Fibroblast of the aortic adventitia (primary cell): ENCODE measurements at regions not wholly inside any gene's neighbourhood (a gene's known extent, or its start where the extent isn't known, plus 50 kb on each side); places are given as distances from the start of the nearest gene placed in this dataset.

Source experiments
- DNase-seq: peaks from one replicate; pipeline ENCODE4 v3.0.0-alpha.2; 2010; ENCODE audit warnings: low read depth
- H3K4me3 ChIP-seq: 2 replicates; pipeline ENCODE4 v1.5.1; 2011; ENCODE audit warnings: low read depth, mild to moderate bottlenecking, control low read depth, low read length, moderate library complexity
- TF ChIP-seq, protein P1 (sequence below): IDR thresholded peaks from 2 replicates; pipeline ENCODE4 v1.5.1; 2011; ENCODE audit warnings: mild to moderate bottlenecking, low read length, control low read depth, inconsistent platforms; ENCODE audit not compliant: insufficient read depth

DNA sequence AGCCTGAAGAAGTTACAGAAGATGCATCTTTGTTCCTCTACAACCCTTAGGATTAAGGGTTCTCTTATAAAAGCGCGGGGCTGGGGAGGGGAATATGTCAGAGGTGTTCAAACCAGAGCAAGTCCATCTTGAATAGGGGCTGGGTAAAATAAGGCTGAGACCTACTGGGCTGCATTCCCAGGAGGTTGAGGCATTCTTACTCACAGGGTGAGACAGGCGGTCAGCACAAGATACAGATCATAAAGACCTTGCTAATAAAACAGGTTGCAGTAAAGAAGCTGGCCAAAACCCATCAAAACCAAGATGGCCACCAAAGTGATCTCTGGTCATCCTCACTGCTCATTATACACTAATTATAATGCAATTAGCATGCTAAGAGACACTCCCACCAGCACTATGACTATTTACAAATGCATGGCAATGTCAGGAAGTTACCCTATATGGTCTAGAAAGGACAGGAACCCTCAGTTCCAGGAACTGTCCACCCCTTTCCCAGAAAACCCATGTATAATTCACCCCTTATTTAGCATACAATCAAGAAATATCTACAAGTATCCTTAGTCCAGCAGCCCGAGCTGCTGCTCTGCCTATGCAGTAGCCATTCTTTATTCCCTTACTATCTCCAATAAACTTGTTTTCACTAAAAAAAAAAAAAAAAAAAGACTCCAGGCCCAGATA, 108.1 kb upstream of the FOXN3 start:
- no peak overlapping the region for H3K4me3 ChIP-seq
- DNase-seq, result no peak
- TF ChIP-seq, protein P1, sequence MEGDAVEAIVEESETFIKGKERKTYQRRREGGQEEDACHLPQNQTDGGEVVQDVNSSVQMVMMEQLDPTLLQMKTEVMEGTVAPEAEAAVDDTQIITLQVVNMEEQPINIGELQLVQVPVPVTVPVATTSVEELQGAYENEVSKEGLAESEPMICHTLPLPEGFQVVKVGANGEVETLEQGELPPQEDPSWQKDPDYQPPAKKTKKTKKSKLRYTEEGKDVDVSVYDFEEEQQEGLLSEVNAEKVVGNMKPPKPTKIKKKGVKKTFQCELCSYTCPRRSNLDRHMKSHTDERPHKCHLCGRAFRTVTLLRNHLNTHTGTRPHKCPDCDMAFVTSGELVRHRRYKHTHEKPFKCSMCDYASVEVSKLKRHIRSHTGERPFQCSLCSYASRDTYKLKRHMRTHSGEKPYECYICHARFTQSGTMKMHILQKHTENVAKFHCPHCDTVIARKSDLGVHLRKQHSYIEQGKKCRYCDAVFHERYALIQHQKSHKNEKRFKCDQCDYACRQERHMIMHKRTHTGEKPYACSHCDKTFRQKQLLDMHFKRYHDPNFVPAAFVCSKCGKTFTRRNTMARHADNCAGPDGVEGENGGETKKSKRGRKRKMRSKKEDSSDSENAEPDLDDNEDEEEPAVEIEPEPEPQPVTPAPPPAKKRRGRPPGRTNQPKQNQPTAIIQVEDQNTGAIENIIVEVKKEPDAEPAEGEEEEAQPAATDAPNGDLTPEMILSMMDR, result no peak

DNA sequence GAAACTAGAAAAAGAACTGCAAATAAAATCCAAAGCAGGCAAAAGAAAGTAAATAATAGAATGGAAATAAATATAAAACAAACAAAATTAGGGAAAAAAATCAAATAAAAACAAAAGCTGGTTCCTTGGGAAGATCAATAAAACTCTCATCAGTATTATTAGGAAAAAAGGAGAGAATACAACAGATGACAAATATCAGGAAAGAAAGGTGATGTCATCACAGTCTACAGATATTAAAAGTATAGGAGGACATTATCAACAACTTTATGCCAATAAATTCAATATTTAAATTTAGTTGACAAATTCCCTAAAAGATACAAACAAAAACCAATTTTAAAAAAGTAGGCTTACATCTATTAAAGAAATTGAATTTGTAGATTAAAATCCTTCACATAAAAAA, 107.4 kb upstream of the FOXN3 start:
- DNase-seq, result no peak
- TF ChIP-seq, protein P1, result no peak
- H3K4me3 ChIP-seq, result no peak overlapping the region

DNA sequence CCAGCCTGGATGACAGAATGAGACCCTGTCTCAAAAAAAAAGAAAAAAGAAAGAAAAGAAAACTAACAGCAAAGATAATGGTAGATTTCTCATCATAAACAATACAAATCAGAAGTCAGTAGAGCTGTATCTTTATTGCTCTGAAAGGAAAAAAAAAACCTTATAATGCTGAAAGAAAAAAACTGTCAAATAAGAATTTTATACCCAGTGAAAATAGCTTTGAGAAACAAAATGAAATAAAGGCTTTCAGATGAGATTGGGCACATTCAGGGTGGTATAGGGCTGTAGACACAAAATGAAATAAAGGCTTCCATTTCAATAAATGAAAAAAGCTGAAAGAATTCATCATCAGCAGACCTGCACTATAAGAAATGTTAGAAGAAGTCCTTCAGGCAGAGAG, 105.0 kb upstream of the FOXN3 start:
- TF ChIP-seq, protein P1, result no peak
- no peak overlapping the region for H3K4me3 ChIP-seq
- DNase-seq, result no peak

DNA sequence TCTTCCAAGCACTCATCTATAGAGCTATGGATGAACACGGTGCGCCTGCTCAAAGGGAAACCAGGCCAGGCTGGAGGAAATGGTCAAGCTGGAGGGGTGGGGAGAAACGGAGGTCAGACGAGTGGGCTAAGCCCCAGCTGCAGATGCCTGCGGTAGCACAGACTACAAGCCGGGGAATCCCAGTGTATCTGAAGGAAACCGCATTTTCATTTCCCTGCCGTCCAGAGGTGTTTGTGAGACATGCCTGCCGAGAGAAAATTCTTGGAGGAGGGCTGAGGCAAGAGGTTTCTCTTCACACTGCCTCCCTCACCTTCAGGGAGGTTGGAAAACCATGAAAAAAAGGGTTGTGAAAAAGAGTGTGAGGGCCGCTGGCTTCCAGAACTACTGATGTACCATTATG, 102.0 kb upstream of the FOXN3 start:
- H3K4me3 ChIP-seq, result no peak overlapping the region
- no peak for DNase-seq
- TF ChIP-seq, protein P1, result no peak

DNA sequence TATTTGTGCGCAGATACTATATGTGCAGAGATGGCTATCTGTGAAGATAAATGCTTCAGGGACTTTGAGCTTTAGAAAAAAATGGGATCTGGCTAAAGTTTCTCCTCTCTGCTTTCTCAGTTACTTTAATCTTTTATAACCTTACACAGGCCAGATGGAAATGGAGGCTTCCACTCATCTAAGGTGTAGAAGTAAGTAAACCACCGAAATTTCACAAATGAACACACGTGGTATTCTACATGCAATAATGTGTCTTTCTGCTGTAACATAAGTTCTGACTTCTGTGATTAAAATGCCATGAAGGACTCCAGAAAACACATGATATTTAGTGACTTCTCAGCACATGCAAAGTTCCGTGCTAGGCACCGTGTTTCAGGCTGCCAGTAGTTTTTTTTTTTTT, 99.1 kb upstream of the FOXN3 start:
- no peak for DNase-seq
- H3K4me3 ChIP-seq, result no peak overlapping the region
- TF ChIP-seq, protein P1, result no peak

DNA sequence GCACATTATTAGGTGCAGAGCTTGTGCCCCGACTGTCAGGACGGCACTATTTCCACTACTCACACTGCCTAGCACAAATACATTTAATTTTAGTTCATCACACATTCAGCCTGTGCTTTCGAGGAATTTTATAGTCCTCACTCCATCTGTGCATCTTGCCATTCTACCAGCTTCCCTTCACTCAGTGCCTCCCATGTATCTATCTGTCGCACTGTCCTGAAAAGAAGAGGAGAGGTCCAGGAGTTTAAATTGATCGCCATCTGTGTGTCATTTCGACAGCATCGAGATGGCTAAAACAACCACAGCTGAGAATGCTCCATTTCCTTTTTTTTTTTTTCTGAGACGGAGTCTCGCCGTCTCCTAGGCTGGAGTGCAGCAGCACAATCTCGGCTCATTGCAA, 97.6 kb upstream of the FOXN3 start:
- DNase-seq, result no peak
- H3K4me3 ChIP-seq, result no peak overlapping the region
- TF ChIP-seq, protein P1, result no peak

DNA sequence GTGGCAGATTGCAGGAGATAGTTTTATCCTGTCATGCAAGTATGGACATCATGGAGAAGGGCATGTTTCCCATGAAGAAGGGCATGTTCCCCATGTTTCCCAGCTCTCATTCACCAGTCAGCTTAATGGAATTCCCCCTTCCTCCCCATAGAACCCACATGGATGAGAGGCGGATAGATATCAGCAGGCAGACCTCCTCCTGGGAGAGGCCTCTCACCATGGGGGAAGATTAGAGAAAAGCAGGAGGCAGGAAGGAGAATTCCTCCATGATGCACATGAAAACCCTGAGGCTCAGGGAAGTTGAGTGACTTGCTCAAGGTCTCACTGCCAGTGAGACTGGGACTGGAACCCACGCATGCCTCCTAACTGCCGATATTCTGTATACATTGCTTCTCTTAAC, 92.9 kb upstream of the FOXN3 start:
- TF ChIP-seq, protein P1, result no peak
- peak; percentile 26 for DNase-seq
- no peak overlapping the region for H3K4me3 ChIP-seq
